ENCODE measurements at regions not wholly inside any gene's neighbourhood (a gene's known extent, or its start where the extent isn't known, plus 50 kb on each side); places are given as distances from the start of the nearest gene placed in this dataset.

GRCh38 chr1:95653618-95654017 is 419.6 kb downstream of the RWDD3 start:
- Histone ChIP-seq H3K27me3 (ENCODE audit: control insufficient read depth, insufficient read depth, low read length) (no peaks in the 10 kb centered on the region), H3K36me3 (ENCODE audit: control insufficient read depth, insufficient read depth, low read length) (no peaks in the 10 kb centered on the region), H3K4me3 (ENCODE audit: low read depth, low read length) (no peak overlapping the region)
- DNase-seq (ENCODE audit: low read depth), result no peak
- ChIA-PET POLR2A (no interaction called here), CTCF (no interaction called here)
- no peak for TF ChIP-seq CTCF (IDR thresholded peaks at IDR 0.05; ENCODE audit: insufficient read depth, low read depth, low read length)

GRCh38 chr1:95655321-95656020 is 421.5 kb downstream of the RWDD3 start:
- no peaks in the 10 kb centered on the region for H3K27me3 ChIP-seq (ENCODE audit: control insufficient read depth, insufficient read depth, low read length)
- no peaks in the 10 kb centered on the region for H3K36me3 ChIP-seq (ENCODE audit: control insufficient read depth, insufficient read depth, low read length)
- no peak for DNase-seq (ENCODE audit: low read depth)
- POLR2A ChIA-PET, result no interaction called here
- no peak overlapping the region for H3K4me3 ChIP-seq (ENCODE audit: low read depth, low read length)
- no peak for TF ChIP-seq CTCF (IDR thresholded peaks at IDR 0.05; ENCODE audit: insufficient read depth, low read depth, low read length)
- CTCF ChIA-PET, result no interaction called here

GRCh38 chr1:95657248-95657647 is 423.2 kb downstream of the RWDD3 start:
- ChIA-PET POLR2A (no interaction called here), CTCF (no interaction called here)
- Histone ChIP-seq H3K27me3 (ENCODE audit: control insufficient read depth, insufficient read depth, low read length) (no peaks in the 10 kb centered on the region), H3K4me3 (ENCODE audit: low read depth, low read length) (no peak overlapping the region), H3K36me3 (ENCODE audit: control insufficient read depth, insufficient read depth, low read length) (no peaks in the 10 kb centered on the region)
- DNase-seq (ENCODE audit: low read depth), result no peak
- TF ChIP-seq CTCF (IDR thresholded peaks at IDR 0.05; ENCODE audit: insufficient read depth, low read depth, low read length), result no peak

- Histone ChIP-seq H3K36me3 (ENCODE audit: control insufficient read depth, insufficient read depth, low read length) (no peaks in the 10 kb centered on the region), H3K27me3 (ENCODE audit: control insufficient read depth, insufficient read depth, low read length) (no peaks in the 10 kb centered on the region), H3K4me3 (ENCODE audit: low read depth, low read length) (no peak overlapping the region)
- POLR2A ChIA-PET, result no interaction called here
- no peak for TF ChIP-seq CTCF (IDR thresholded peaks at IDR 0.05; ENCODE audit: insufficient read depth, low read depth, low read length)
- CTCF ChIA-PET, result no interaction called here
- DNase-seq (ENCODE audit: low read depth), result no peak
Observed at GRCh38 chr1:95659166-95659565, 425.2 kb downstream of the RWDD3 start.

- ChIA-PET CTCF (no interaction called here), POLR2A (no interaction called here)
- Histone ChIP-seq H3K27me3 (ENCODE audit: control insufficient read depth, insufficient read depth, low read length) (no peaks in the 10 kb centered on the region), H3K36me3 (ENCODE audit: control insufficient read depth, insufficient read depth, low read length) (no peaks in the 10 kb centered on the region), H3K4me3 (ENCODE audit: low read depth, low read length) (no peak overlapping the region)
- no peak for DNase-seq (ENCODE audit: low read depth)
- TF ChIP-seq CTCF (IDR thresholded peaks at IDR 0.05; ENCODE audit: insufficient read depth, low read depth, low read length), result no peak
Observed at GRCh38 chr1:95659588-95659987, 425.6 kb downstream of the RWDD3 start.

All from BJ (cell line).